GM12878 (cell line): ENCODE measurements at regions not wholly inside any gene's neighbourhood (a gene's known extent, or its start where the extent isn't known, plus 50 kb on each side); places are given as distances from the start of the nearest gene placed in this dataset.

Experiments used
- ATAC-seq: fragments of 200-7000 bp; cut with Tn5 transposase; 3 replicates; pipeline ENCODE4 v1.9.1; 2020; ENCODE audit warnings: mild to moderate bottlenecking, moderate library complexity
- BruUV-seq: library from RNA; stranded (reverse); fragments of 400-500 nt; replicated peaks from 2 replicates; lab custom pipeline; 2021; lab: Mats Ljungman, UMichigan
- CTCF ChIA-PET: fragments of 300-600 bp; sonication (Branson Sonifier 250); formaldehyde crosslinking; extraction: SDS; loops from one replicate; lab custom pipeline; 2021; ENCODE audit warnings: inconsistent platforms; lab: Yijun Ruan, JAX
- POLR2A ChIA-PET: fragments of 350-600 bp; formaldehyde crosslinking; extraction: SDS; loops from one replicate; lab custom pipeline; 2021; ENCODE audit warnings: inconsistent platforms; lab: Charles Lee
- RAD21 ChIA-PET: fragments of 300-600 bp; sonication (Branson Sonifier 250); formaldehyde crosslinking; loops from one replicate; lab custom pipeline; 2023; ENCODE audit warnings: antibody characterized with exemption; ENCODE audit not compliant: unreplicated experiment; lab: Charles Lee
- SMC1A ChIA-PET: fragments of 300-600 bp; sonication (Branson Sonifier 250); formaldehyde crosslinking; loops from one replicate; lab custom pipeline; 2023; ENCODE audit not compliant: unreplicated experiment, uncharacterized antibody; lab: Charles Lee
- DNase-seq: peaks from one replicate; pipeline ENCODE4 v3.0.0-alpha.2; 2011; ENCODE audit warnings: low read depth, low spot score
- FAIRE-seq: peaks from 3 replicates; lab custom pipeline; 2011; peaks lifted over from hg19 to GRCh38; lab: Jason Lieb, UNC
- H2AFZ ChIP-seq: 2 replicates; pipeline ENCODE4 v1.6.0; 2011; ENCODE audit warnings: low read depth, low read length, control low read depth; ENCODE audit not compliant: control insufficient read depth
- H3K27ac ChIP-seq: 2 replicates; pipeline ENCODE4 v1.5.1; 2011; ENCODE audit warnings: control low read depth; ENCODE audit not compliant: control insufficient read depth, insufficient read depth
- H3K27me3 ChIP-seq, 2 experiments: replicated peaks in 1 of 2; 2 replicates each; pipeline versions ENCODE4 v1.6.0 to v1.6.1; 2011; ENCODE audit warnings: low read length in 1 of 2; ENCODE audit not compliant: control insufficient read depth in 2 of 2, insufficient read depth in 2 of 2
- H3K36me3 ChIP-seq, 2 experiments: 2 replicates each; pipeline ENCODE4 v1.5.1; 2011; ENCODE audit warnings: low read length in 1 of 2; ENCODE audit not compliant: control insufficient read depth in 2 of 2, insufficient read depth in 2 of 2
- H3K4me1 ChIP-seq: 2 replicates; pipeline ENCODE4 v1.6.1; 2011; ENCODE audit warnings: mild to moderate bottlenecking, low read length, moderate library complexity, mixed read lengths; ENCODE audit not compliant: control insufficient read depth, insufficient read depth
- H3K4me2 ChIP-seq: 2 replicates; pipeline ENCODE4 v1.6.0; 2011; ENCODE audit warnings: control low read depth; ENCODE audit not compliant: control insufficient read depth, insufficient read depth
- H3K4me3 ChIP-seq: fragments of 200-600 bp; sonication (generic); 2 replicates; pipeline ENCODE4 v1.5.1; 2016
- H3K79me2 ChIP-seq: 2 replicates; pipeline ENCODE4 v1.6.0; 2011; ENCODE audit warnings: low read length; ENCODE audit not compliant: control insufficient read depth, insufficient read depth
- H3K9ac ChIP-seq: 2 replicates; pipeline ENCODE4 v1.8.0; 2011; ENCODE audit warnings: low read length, control low read depth, mixed read lengths; ENCODE audit not compliant: control insufficient read depth, insufficient read depth
- H3K9me3 ChIP-seq: replicated peaks from 3 replicates; pipeline ENCODE4 v1.5.1; 2011; ENCODE audit warnings: mild to moderate bottlenecking, low read length; ENCODE audit not compliant: control insufficient read depth, insufficient read depth
- H4K20me1 ChIP-seq: 2 replicates; pipeline ENCODE4 v1.6.0; 2011; ENCODE audit not compliant: control insufficient read depth, insufficient read depth
- ASH2L ChIP-seq: fragments of 300-600, 200-600 bp; sonication (generic); IDR thresholded peaks from 2 replicates; pipeline ENCODE4 v1.6.1; 2017; ENCODE audit warnings: low read depth, mild to moderate bottlenecking, borderline replicate concordance
- CEBPZ ChIP-seq: fragments of 150-350 bp; IDR thresholded peaks from 2 replicates; pipeline ENCODE4 v1.6.1; 2016; ENCODE audit warnings: low read depth, low read length
- IRF4 ChIP-seq: IDR thresholded peaks from 2 replicates; pipeline ENCODE4 v1.6.1; 2011; ENCODE audit warnings: low read depth, low read length
- SIX5 ChIP-seq: IDR thresholded peaks from 2 replicates; pipeline ENCODE4 v1.6.1; 2011; ENCODE audit warnings: mild to moderate bottlenecking, low read depth, low read length, moderate library complexity; ENCODE audit not compliant: severe bottlenecking
- TCF12 ChIP-seq: IDR thresholded peaks from 2 replicates; pipeline ENCODE4 v1.6.1; 2011; ENCODE audit warnings: low read depth, mild to moderate bottlenecking, low read length
- ZZZ3 ChIP-seq: IDR thresholded peaks from 2 replicates; pipeline ENCODE4 v1.6.1; 2011; ENCODE audit warnings: low read depth; ENCODE audit not compliant: control insufficient read depth, insufficient read length
- WGBS: methylation state at CpG from one replicate; pipeline ENCODE4 v1.1.6; 2016; ENCODE audit warnings: low lambda C conversion rate; ENCODE audit not compliant: insufficient replicate concordance, insufficient coverage; ENCODE audit errors: missing lambda C conversion rate; 5-methylcytosine and 5-hydroxymethylcytosine counted together
- in situ Hi-C: fragments of 300-500 bp; cut with MboI; formaldehyde crosslinking; loops from 9 replicates; pipeline ENCODE4 v1.14.3; 2018; ENCODE audit warnings: mixed read lengths
- intact Hi-C: fragments of 100-400 bp; cut with micrococcal nuclease; formaldehyde crosslinking; loops from one replicate; pipeline ENCODE4 v1.14.2; 2022; ENCODE audit not compliant: unreplicated experiment

- WGBS = 24% methylated on average over 9 of the region's 9 CpGs
- Histone ChIP-seq H3K27me3 (no peaks in the 10 kb centered on the region), H3K36me3 (no peaks in the 10 kb centered on the region), H3K27ac (no peak overlapping the region), H3K4me3 (no peak overlapping the region), H3K4me2 (no peak overlapping the region), H2AFZ (no peak overlapping the region), H3K9me3 (no peaks in the 10 kb centered on the region; the same call in 2 of the 3 replicates), H3K79me2 (no peaks in the 10 kb centered on the region), H3K9ac (no peak overlapping the region), H3K4me1 (no peaks in the 10 kb centered on the region), H4K20me1 (no peaks in the 10 kb centered on the region)
- POLR2A ChIA-PET = no interaction called here
- FAIRE-seq (no peak), DNase-seq (no peak), ATAC-seq (no peak)
- SMC1A ChIA-PET = no interaction called here
- in situ Hi-C loops = no loop called here
- no TSS peak for BruUV-seq
- intact Hi-C loops = no loop called here
- TF ChIP-seq SIX5 = no peak
- no peak for TF ChIP-seq ZZZ3
- TF ChIP-seq TCF12 = no peak
- TF ChIP-seq ASH2L = no peak
- TF ChIP-seq IRF4 = no peak
- TF ChIP-seq CEBPZ = no peak
- CTCF ChIA-PET = interaction anchor here (0.6 kb wide), 1 partner anchor 250 kb away, joined by 3 read pairs; no protein-coding TSS in a partner anchor
- RAD21 ChIA-PET = no interaction called here
Measured at GRCh38 chr15:25171856-25172687, 217.3 kb downstream of the SNRPN start.
